ENCODE measurements at regions not wholly inside any gene's neighbourhood (a gene's known extent, or its start where the extent isn't known, plus 50 kb on each side); places are given as distances from the start of the nearest gene placed in this dataset.

GRCh38 chr10:70939441-70940003 is 51.2 kb upstream of the PCBD1 start:
- no peak for DNase-seq
- intact Hi-C loops (cut with DNase I), result no loop called here

GRCh38 chr10:70940834-70941568 is 52.6 kb upstream of the PCBD1 start:
- no peak overlapping the region for H3K27ac ChIP-seq
- H3K9me3 ChIP-seq, result no peaks in the 10 kb centered on the region
- DNase-seq, result no peak
- H3K4me3 ChIP-seq, result no peak overlapping the region
- no peaks in the 10 kb centered on the region for H3K4me1 ChIP-seq
- H3K9ac ChIP-seq (ENCODE audit: low read depth in 2 of 2, low read length in 2 of 2), result no peak overlapping the region
- no peaks in the 10 kb centered on the region for H3K27me3 ChIP-seq
- intact Hi-C loops (cut with DNase I), result no loop called here
- H3K36me3 ChIP-seq, result no peaks in the 10 kb centered on the region
- no peak for TF ChIP-seq CTCF (IDR thresholded peaks at IDR 0.05)

More at GRCh38 chr10:70939441-70940003, 51.2 kb upstream of the PCBD1 start:
- TF ChIP-seq CTCF (IDR thresholded peaks at IDR 0.05), result no peak
- H3K9me3 ChIP-seq, result no peaks in the 10 kb centered on the region
- H3K27ac ChIP-seq, result no peak overlapping the region
- no peaks in the 10 kb centered on the region for H3K4me1 ChIP-seq
- H3K4me3 ChIP-seq, result no peak overlapping the region
- no peaks in the 10 kb centered on the region for H3K27me3 ChIP-seq
- H3K9ac ChIP-seq (ENCODE audit: low read depth in 2 of 2, low read length in 2 of 2), result no peak overlapping the region
- no peaks in the 10 kb centered on the region for H3K36me3 ChIP-seq

- Histone ChIP-seq H3K4me1 (no peaks in the 10 kb centered on the region), H3K9ac (ENCODE audit: low read depth in 2 of 2, low read length in 2 of 2) (no peak overlapping the region), H3K36me3 (no peaks in the 10 kb centered on the region), H3K4me3 (no peak overlapping the region), H3K27me3 (no peaks in the 10 kb centered on the region), H3K9me3 (no peaks in the 10 kb centered on the region), H3K27ac (no peak overlapping the region)
- no peak for DNase-seq
- no peak for TF ChIP-seq CTCF (IDR thresholded peaks at IDR 0.05)
- intact Hi-C loops (cut with DNase I), result no loop called here
Measured at GRCh38 chr10:70942125-70942524, 53.8 kb upstream of the PCBD1 start.

- Histone ChIP-seq H3K9ac (ENCODE audit: low read depth in 2 of 2, low read length in 2 of 2) (no peak overlapping the region), H3K27me3 (no peaks in the 10 kb centered on the region), H3K27ac (no peak overlapping the region), H3K4me3 (no peak overlapping the region), H3K4me1 (no peaks in the 10 kb centered on the region), H3K36me3 (no peaks in the 10 kb centered on the region), H3K9me3 (no peaks in the 10 kb centered on the region)
- no peak for DNase-seq
- intact Hi-C loops (cut with DNase I), result no loop called here
- no peak for TF ChIP-seq CTCF (IDR thresholded peaks at IDR 0.05)
Measured at GRCh38 chr10:70942725-70943124, 54.4 kb upstream of the PCBD1 start.

GRCh38 chr10:70943249-70943648 is 54.9 kb upstream of the PCBD1 start:
- H3K9me3 ChIP-seq, result no peaks in the 10 kb centered on the region
- no peaks in the 10 kb centered on the region for H3K36me3 ChIP-seq
- no peak overlapping the region for H3K4me3 ChIP-seq
- intact Hi-C loops (cut with DNase I), result no loop called here
- no peaks in the 10 kb centered on the region for H3K4me1 ChIP-seq
- no peak for DNase-seq
- H3K27me3 ChIP-seq, result no peaks in the 10 kb centered on the region
- TF ChIP-seq CTCF (IDR thresholded peaks at IDR 0.05), result no peak
- no peak overlapping the region for H3K27ac ChIP-seq
- H3K9ac ChIP-seq (ENCODE audit: low read depth in 2 of 2, low read length in 2 of 2), result no peak overlapping the region

Measured in colonic mucosa (tissue), 4 donors.